ENCODE measurements at regions not wholly inside any gene's neighbourhood (a gene's known extent, or its start where the extent isn't known, plus 50 kb on each side); places are given as distances from the start of the nearest gene placed in this dataset.
A peak's percentile ranks its signal among the peaks of the same experiment; 100 is the strongest.

DNA sequence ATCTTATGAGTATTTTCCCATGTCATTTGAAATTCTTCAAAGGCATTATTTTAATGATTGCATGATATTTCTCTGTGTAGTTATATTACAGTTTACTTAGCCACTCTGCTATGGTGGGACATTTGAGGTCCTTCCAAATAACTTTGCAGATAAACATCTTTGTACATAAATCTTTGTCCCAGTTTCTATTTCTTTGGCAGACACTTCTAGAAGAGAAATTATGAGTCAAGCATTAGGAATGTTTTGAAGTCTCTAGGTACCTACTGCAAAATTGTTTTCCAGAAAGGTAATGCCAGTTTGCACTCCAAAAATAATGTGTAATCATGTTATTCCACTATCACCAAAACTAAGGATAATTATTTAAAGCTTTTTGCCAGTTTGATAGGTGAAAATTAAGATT lies 149.7 kb downstream of the EN1 start:
- DNase-seq: peak in 1 of 2 experiments; percentile 7

DNA sequence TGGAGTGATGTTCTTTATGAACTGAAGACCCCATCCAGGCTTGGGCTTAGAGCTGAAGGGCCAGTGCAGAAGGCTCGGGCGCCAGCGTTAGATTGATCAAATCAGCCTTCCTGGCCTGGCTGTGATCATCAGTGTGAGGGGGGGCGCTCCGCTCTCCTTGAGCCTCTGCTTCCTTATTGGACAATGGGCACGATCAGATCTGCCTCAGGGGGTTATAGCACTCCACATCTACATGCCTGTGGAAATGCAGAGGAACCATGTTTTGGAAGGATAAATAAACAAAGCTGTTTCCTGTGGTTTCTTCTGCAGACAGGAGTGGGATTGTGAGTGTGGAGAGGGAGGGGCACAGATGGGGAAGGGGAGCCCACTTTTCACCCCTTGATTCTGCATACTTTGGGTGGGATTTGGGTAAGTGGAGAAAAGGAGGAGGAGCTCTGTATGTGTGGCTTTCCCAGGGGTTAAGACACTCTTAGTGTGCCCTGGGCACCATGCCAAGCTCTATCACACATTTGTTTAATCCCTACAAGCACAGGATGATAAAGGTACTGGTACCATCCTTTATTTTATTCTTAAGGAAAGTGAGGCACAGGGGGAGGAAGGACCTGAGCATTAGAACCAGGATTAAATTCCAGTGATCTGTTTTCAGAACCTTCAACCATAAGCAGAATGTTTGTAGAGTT lies 150.5 kb downstream of the EN1 start:
- no peak for DNase-seq

DNA sequence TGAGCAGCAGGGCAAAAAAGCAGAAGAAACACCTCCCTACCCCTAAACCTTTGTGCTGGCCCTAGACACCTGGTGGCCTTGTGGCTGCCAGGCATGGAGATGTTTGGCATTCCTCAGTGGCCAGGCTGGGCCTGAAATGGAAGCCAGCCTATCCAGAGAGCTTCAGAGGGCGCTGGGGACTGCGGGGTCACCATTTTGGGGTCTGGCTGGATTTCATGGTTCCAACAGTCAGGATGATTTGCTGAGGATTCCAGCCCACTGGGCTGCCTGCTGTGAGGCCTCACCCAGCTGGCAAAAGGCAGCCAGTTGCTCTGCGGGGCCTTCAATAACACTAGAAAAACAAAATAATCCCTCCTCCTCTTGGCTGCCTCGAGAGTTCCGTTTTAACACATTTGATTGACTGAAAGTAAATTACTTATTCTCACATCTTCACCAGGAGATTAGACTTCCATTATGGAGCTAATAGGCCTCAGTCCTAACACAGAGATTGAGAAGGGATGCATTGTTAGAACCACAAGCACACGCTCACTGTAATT lies 154.1 kb downstream of the EN1 start:
- no peak for DNase-seq

DNA sequence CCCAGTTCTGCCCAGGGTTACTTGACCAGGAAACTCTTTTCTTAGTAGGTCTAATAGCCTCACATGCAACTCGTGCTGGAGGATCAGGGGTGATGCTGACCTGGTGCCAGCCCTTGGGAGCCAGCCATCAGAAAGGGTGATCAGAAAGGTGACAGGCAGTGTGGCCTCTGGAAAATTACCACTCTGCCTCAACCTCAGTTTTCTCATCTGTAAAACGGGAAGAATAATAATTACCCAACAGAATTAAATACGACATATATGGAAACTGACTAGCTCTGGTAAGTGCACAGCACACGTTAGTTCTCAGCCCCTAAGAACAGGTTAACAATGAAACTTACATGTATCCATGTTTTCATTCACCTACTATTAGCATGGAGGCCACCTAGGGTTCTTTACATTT lies 157.6 kb downstream of the EN1 start:
- no peak for DNase-seq

DNA sequence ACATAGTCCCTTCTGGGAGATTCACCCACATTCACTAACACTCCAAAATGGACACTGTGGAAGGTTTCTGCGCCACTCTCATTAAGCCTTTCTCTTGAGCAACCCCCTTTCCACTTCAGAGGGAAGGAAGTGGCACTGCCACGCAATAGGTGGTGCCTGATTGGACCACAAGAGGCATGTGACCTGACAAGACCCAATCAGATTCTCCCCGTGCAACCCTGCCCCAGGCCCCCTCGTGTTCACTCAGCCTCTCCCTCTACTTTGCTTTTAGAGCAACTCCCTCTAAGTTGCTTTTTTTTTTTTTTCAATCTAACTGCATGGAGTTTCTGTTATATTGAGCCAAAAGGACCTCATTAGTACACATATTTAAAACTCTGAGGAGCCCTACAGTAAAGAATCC lies 158.0 kb downstream of the EN1 start:
- no peak for DNase-seq

DNA sequence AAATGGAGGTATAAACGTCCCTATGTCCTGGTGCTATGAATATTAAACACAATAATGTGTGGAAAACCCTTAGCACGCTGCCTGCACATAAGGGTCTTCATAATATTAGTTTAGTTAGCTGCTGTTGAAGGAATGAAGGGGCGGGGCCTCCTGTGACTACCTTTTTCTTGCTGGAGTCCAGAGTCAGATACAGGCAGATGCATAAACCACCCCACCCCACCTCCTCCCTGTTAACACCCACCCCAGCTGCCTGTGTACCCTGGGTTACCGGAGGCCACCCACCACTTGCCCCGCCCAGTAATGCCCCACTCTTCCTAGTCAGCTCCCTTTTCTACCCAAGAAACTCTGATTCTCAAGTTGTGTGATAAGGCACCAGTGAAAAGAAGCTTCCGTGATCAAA lies 158.4 kb downstream of the EN1 start:
- no peak for DNase-seq

DNA sequence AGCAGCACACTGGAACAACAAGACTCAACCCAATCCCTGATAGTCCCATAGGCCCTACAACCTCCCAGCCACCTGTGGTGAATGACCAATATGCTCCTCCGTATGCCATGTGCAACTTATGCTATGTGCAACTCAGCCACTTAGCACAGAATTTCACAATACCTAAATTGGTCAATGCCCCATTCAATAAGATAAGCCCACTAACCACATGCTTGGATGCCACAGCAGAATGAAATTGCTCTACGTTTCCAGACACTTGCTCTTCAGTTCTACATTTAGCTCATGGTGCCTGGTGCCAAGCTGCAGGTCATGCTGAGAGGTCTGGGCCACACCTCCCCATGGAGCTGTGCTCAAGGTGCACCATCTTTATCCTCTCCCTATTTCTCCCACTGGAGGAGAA lies 159.8 kb downstream of the EN1 start:
- no peak for DNase-seq

DNA sequence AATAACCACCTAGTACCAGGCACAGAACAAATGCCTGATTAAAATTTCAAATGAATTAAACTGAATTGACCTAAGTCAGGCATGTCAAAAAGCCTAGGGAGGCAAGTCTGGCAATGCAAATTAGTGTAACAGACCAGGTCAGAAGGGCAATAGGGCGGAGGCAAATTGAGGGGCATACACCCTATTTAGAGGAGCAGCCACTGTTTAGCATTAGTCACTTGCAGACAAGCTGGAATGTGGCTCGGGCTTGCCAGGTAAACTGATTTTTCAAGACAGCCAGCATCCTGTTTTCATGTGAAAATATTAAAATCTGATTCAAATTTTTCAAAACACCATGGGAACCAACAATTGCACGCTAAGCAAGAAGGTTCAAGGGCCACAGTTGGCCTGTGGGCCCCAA lies 160.3 kb downstream of the EN1 start:
- DNase-seq: no peak

DNA sequence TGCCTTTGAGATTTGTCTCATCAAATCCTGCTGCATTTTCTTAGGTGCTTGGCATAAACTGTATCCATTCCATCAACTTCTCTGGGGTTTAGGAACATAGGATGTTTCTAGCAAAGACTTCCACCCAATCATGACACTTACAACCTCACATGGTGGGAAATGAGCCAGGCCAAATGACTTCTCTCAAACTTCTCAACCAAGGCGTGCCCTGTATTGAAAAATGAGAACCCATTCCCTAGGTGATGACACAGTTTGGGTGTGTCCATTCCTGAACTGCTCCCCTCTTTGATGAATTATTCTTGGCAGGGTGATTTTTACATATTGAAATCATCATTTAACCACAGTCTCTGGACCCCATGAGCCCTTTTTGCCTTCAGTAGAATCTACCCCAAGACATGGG lies 161.1 kb downstream of the EN1 start:
- DNase-seq: no peak

DNA sequence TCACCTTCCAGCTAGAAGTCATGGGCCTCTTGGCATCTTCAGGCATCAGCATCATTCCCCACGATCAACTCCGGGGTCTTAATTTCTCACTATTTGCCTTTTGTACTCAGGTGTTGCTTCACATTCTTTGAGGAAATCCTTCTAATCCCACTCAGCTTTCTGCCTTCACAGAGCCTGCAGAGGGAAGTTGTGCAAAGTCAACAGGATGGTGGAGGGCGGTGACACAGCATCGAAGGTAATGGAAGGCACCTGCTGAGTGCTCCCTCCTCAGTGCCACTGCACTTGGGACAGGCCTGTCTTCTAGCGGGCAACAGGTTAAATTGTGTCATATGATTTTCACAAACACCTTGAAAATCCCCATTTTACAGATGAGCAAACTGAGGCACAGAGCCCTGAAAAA lies 164.0 kb downstream of the EN1 start:
- no peak for DNase-seq

DNA sequence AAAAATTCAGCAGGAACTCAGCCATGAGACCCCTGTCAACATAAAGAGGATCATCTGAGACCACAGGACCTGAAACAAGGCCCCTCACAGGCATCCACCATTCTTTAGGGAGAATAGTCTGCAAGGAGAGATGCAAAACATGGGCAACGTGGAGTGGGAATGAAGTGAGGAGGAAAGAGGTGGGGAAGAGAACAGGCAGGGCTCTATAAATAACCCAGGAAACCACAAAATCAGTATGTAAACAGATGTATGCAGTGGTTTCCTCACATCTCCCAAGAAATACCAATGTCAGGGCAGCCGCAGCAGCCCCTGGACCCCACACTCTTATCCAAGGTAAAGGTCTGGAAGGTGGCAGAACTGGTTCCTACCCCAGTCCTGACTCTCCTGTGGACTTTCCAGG lies 168.5 kb downstream of the EN1 start:
- DNase-seq: no peak

DNA sequence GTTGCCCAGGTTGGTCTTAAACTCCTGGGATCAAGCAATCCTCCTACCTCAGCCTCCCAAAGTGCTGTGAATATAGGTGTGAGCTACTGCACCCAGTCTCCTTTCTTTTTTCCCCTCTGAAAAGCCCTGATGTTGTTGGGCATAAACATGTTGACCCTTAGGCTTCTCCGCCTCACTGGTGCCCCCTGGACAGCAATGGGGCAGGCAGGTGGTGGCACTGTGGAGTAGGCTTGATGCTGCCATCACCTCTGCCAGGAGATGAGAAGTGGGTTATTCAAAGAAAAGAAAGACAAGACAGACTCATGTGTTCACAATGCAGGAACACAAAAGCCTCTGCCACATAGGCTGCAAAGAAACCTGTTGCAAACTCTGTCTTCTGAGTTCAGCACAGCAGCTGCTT lies 169.9 kb downstream of the EN1 start:
- no peak for DNase-seq

DNA sequence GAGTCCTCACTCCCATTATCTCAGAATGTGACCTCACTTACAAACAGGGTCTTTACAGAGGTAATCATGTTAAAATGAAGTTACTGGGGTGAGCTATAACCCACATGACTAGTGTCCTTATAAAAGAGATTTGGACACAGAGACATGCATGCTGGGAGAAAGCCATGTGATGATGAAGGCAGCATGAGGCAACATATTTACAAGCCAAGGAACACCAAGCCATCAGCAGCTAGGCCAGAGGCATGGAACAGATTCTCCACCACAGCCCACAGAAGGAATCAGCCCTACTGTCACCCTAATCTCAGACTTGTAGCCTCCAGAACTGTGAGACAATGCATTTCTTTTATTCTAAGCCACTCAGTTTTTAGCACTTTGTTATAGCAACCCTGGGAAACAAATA lies 171.9 kb downstream of the EN1 start:
- no peak for DNase-seq

DNA sequence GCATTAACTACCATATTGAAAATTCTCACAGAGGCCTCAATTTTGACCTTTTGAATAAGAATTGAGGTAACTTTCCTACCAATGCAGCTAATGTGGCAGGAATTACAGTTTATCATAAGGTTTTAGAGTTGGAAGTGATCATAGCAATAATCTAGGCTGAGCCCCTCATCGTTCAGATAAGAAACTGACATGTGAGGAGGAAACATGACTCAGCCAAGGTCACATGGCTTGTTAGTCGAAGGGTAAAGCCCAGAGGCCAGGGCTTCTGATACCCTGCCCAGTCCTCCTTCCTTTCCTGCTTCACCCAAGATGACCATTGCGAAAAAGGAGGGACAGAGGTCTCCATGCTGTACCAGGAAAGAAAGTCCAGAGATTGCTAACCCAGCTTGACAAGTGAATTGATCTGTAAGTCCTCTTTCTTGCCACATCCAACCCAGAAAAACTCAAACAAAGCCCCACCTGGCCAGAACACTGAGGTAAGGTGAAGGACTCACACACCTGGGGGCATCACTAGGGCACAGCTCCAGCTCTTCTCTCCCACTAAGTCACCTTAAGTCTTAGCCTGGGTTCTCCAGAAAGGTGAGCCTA lies 174.8 kb downstream of the EN1 start:
- DNase-seq: no peak

DNA sequence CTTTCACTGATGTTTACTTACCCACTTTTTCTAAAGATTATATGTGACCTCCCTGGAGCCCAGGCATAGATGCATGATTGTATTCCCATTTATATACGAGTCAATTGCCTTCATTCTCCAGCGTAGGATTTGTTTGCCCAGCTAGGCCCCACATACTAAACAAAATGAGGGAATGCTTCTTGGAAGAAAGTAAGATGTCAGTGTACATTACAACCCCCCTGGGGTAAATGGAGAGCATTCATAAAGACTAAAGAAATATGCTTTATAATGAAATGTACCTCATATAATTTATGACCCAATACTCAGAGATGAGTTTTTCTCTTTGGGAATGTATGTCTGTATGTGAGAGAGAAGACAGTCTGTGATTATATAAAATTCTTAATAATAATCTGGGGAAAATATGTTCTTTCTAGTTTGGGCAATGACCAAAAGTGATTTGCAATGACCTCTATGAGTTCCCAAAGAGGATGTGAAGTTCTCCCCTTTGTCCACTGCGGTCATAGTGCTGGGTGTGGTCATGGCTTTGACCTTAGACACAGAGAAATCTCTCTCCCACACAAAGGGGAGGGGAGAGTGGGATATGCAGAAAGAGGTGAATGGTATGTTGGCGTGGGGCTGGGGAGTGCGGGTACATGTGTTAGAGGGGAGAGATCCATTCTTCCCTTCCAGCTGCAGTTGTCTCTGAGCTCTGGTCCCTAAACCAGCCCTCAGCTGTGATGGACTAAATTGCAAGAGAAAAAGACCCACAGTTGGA lies 175.6 kb downstream of the EN1 start:
- no peak for DNase-seq

DNA sequence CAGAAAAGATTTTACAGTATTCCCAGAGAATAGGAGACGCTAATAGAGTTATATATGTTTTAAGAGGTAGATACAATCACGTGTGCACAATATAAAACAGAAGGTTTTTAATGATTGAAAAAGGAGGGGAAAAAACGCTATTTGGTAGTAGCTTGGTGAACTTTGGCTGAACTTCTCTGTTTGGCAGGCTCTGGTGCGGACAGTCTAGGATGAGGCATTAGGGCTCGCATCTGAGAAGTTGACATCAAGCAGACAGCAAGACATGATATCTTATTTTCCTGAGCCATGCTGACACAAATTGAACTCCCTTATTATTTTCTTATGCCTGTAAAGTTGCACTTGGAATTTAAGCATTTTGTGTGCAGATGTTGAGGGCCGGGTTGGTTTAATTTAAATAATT lies 176.6 kb downstream of the EN1 start:
- no peak for DNase-seq

DNA sequence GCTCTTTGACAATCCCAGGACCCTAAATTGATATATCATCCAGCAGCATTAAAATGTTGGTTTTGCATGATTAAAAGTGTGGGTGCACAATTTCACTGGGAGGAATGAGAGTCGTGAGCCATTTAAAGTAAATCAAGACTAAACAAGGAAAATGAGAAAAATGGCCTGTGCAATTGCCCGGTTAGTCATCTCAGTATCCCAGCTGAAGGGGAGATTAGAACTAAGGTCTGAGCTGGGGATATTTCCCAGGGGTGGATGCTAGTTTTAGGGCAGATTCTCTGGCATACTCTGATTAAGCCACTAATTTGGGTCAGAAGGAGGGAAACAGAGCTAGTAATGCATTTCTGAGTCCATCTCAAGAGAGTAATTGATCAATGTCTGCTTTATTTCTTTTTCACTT lies 177.2 kb downstream of the EN1 start:
- DNase-seq: no peak

DNA sequence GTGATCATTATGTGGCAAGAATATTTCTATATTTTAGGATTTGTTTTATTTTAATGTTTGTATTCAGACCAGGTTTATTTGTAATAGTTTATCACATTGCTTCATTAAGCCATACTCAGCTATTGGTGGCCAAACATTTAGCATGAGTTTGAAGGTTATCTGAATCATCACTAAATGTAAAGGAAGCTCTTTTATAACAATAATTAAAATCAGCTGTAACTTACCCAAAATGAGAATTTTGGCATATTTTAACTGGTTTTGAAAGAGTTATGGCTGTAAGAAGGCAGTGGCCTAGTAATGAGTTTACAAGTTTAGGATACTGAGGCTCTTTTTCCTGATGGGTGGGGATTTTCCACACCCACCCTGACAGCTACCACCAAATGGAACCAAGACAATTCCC lies 177.8 kb downstream of the EN1 start:
- no peak for DNase-seq

DNA sequence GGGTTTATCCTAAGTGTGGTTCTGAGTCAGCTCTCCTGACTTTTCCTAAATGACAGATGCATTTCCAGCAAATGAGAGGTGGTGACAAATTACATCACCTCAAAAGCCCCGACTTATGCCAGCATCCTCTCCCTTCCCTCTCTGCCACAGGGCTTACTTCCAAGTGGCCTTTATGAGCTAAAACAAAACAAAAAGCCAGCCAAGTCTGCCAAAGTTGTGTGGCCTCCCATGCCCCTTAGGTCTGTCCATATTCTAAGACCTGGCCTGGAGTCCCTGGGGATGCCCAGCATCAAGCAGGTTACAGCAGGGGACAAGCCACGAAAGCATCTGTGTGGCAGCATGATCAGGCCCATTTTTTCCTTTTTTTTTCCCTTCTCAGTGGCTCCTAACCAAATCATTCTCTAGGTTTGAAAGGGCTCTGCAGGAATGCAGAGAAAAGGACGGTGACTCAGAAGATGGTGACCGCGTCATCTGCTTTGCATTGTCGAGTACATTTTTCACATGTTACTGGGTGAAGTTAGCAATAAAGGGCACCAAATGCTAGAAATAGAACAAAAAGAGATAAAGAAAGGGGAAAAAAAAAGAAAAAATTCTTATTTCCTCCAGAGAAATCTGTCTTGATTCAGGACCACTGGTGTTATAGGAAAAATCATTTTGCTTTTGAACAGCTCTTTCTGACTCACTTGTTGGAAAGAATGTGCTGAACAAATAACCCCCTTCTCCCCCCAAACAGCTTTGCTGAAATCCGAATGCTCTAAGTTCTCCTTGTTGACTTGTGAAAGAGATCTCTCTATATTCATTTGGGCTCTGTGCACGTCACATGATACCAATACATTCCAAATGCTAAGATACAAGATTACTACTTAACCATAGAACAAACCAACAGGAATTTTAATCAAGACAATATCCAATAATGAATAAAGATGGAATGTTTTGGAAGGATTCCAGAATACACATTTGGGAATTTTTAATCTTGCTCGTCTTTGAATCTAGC lies 178.7 kb downstream of the EN1 start:
- peak; percentile 42 to 84 for DNase-seq

DNA sequence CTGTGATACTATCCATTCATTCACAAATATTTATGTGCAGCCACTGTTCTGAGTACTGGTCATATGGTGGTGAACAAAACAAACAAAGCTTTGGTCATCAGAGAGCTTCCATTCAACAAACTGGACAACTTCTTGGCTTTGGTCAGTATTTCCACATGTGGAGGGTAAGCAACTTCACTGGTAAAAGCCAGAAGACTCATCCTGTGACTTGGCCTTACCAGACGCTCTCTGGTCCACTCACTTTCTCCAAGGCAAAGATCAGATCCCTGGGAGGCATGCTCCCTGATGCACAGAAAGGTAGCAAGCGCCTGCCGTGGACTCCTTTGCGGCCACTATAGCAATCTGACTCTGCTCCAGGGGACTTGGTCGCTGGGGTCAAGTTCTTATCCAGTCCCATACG lies 179.5 kb downstream of the EN1 start:
- no peak for DNase-seq

DNA sequence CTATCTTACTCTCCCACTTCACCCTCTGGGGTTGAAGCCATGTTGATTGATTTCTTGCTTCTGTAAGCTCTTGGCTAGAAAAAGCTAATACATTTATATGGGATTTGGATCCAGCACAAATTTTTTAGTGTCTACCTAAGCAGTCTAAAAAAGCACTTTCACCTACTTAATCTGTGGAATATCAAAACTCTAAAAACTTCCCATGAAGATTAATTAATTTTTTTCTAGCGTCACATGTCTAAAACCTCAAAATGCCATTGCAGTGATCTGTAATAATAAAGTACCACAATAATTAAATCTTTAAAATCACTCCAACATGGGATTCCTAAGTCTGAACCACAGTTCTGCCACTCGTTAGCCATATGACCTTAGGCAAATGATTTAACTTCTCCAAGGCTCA lies 180.1 kb downstream of the EN1 start:
- no peak for DNase-seq

DNA sequence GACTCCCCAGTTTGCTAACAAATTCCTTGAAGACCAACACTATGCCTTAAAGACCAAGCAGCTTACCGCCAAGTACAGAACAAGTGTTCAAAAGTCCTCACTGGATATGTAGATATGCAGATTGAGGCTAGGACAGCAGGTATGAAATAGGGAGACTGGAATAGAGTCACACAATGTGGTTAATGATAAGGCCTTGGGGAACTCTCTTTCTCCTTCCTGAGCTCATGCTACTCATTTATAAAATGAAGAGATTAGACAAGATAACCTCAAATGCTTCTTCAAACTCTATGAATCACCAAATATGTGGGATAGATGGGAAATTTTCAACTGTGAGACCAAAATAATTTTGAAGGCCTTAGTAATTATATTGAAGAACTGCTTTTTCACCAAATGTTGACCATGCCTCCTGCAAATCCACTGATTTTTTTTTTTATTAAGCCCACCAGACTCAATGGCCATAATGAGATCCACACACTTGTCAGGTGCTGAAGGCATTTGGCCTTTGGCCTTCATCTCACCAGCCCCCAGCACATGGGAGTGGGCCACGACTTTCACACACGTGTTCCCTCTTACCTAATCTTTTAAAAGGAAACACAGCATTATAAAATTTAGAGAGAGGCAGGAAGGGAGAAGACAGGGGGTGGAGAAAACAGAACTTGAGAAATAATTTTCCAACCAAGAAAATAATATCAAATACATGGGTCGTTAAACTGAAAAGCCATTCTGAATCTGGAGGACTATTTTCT lies 181.5 kb downstream of the EN1 start:
- no peak for DNase-seq

Measured in SW 1271 (cell line).